ENCODE measurements at regions not wholly inside any gene's neighbourhood (a gene's known extent, or its start where the extent isn't known, plus 50 kb on each side); places are given as distances from the start of the nearest gene placed in this dataset.
A peak's percentile ranks its signal among the peaks of the same experiment; 100 is the strongest.

DNA sequence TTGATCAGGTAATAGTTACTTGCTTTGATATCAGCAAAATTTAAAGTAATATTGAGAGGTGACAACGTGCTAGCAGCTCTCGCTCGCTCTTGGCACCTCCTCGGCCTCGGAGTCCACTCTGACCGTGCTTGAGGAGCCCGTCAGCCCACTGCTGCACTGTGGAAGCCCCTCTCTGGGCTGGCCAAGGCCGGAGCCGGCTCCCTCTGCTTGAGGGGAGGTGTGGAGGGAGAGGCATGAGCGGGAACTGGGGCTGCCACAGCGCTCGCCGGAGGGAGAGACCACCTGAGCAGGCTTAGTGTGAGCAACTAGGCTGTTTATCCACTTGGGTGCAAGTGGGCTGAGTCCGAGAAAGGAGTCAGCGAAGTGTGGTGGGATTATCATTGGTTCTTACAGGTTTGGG, 455.7 kb upstream of the PCDH7 start:
- H3K4me1 Mint-ChIP-seq = no peaks in the 10 kb centered on the region
- H3K9me3 Mint-ChIP-seq = no peaks in the 10 kb centered on the region
- no peaks in the 10 kb centered on the region for H3K27me3 Mint-ChIP-seq (ENCODE audit: low read depth)
- no peaks in the 10 kb centered on the region for H3K36me3 Mint-ChIP-seq (ENCODE audit: low read depth)
- no peak for TF ChIP-seq CTCF (conservative IDR thresholded peaks at IDR 0.05)
- DNase-seq (ENCODE audit: low read depth, low spot score) = no peak
- no peak overlapping the region for H3K27ac Mint-ChIP-seq (ENCODE audit: unreplicated experiment)
- H3K4me3 Mint-ChIP-seq = no peak overlapping the region

GRCh38 chr4:30265716-30266115, 454.5 kb upstream of the PCDH7 start:
- Mint-ChIP-seq H3K27me3 (ENCODE audit: low read depth) (no peaks in the 10 kb centered on the region), H3K4me3 (no peak overlapping the region), H3K4me1 (no peaks in the 10 kb centered on the region)

GRCh38 chr4:30268370-30268769, 451.8 kb upstream of the PCDH7 start:
- H3K36me3 Mint-ChIP-seq (ENCODE audit: low read depth) = peaks cover 8% of the 10 kb centered on the region
- H3K27ac Mint-ChIP-seq (ENCODE audit: unreplicated experiment) = no peak overlapping the region
- no peak for TF ChIP-seq CTCF (conservative IDR thresholded peaks at IDR 0.05)
- H3K4me1 Mint-ChIP-seq = no peaks in the 10 kb centered on the region
- no peak for DNase-seq (ENCODE audit: low read depth, low spot score)
- peaks cover 7% of the 10 kb centered on the region for H3K9me3 Mint-ChIP-seq
- no peak overlapping the region for H3K4me3 Mint-ChIP-seq
- H3K27me3 Mint-ChIP-seq (ENCODE audit: low read depth) = no peaks in the 10 kb centered on the region

More at GRCh38 chr4:30265716-30266115, 454.5 kb upstream of the PCDH7 start:
- no peak for DNase-seq (ENCODE audit: low read depth, low spot score)
- TF ChIP-seq CTCF (conservative IDR thresholded peaks at IDR 0.05) = no peak
- H3K27ac Mint-ChIP-seq (ENCODE audit: unreplicated experiment) = no peak overlapping the region
- no peaks in the 10 kb centered on the region for H3K9me3 Mint-ChIP-seq
- H3K36me3 Mint-ChIP-seq (ENCODE audit: low read depth) = no peaks in the 10 kb centered on the region

DNA sequence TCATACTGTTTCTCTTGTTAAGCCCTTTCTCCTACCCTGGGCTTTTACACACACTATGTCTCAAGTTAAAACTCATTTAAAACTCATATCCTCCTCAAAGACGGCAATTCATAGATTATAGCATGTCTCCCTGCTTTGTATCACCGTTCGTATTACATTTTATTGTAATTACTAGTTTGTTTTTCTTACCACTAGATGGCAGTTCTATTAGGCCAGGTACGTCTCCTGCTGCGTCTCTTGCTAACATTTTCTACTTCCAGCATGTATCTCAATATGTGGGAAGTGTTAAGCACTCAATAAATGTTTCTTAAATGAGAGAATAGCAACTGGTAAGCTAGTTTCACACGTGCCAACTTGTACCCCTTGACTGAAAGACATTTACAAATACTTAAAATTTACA, 450.3 kb upstream of the PCDH7 start:
- H3K4me3 Mint-ChIP-seq = no peak overlapping the region
- peaks cover 9% of the 10 kb centered on the region for H3K36me3 Mint-ChIP-seq (ENCODE audit: low read depth)
- TF ChIP-seq CTCF (conservative IDR thresholded peaks at IDR 0.05) = peak; percentile 59
- H3K27me3 Mint-ChIP-seq (ENCODE audit: low read depth) = no peaks in the 10 kb centered on the region
- no peak overlapping the region for H3K27ac Mint-ChIP-seq (ENCODE audit: unreplicated experiment)
- H3K4me1 Mint-ChIP-seq = no peaks in the 10 kb centered on the region
- no peak for DNase-seq (ENCODE audit: low read depth, low spot score)
- peaks cover 10% of the 10 kb centered on the region for H3K9me3 Mint-ChIP-seq

- H3K4me1 Mint-ChIP-seq = no peaks in the 10 kb centered on the region
Measured at GRCh38 chr4:30281986-30282385, 438.2 kb upstream of the PCDH7 start.

More at GRCh38 chr4:30281986-30282385, 438.2 kb upstream of the PCDH7 start:
- no peaks in the 10 kb centered on the region for H3K36me3 Mint-ChIP-seq (ENCODE audit: low read depth)
- no peak for TF ChIP-seq CTCF (conservative IDR thresholded peaks at IDR 0.05)
- DNase-seq (ENCODE audit: low read depth, low spot score) = no peak
- no peaks in the 10 kb centered on the region for H3K9me3 Mint-ChIP-seq
- no peaks in the 10 kb centered on the region for H3K27me3 Mint-ChIP-seq (ENCODE audit: low read depth)
- H3K4me3 Mint-ChIP-seq = no peak overlapping the region
- no peak overlapping the region for H3K27ac Mint-ChIP-seq (ENCODE audit: unreplicated experiment)
